GM23338 (cell line): ENCODE measurements at regions not wholly inside any gene's neighbourhood (a gene's known extent, or its start where the extent isn't known, plus 50 kb on each side); places are given as distances from the start of the nearest gene placed in this dataset.

Experiments
- ATAC-seq: fragments of 200-7000 bp; cut with Tn5 transposase; 3 replicates; pipeline ENCODE4 v1.9.1; 2020
- DNase-seq: peaks from one replicate; pipeline ENCODE4 v3.0.0-alpha.2; 2015; ENCODE audit warnings: low spot score
- H2AFZ ChIP-seq: fragments of 200-600 bp; sonication (generic); 2 replicates; pipeline ENCODE4 v1.8.0; 2016; ENCODE audit warnings: antibody characterized with exemption, mild to moderate bottlenecking, moderate library complexity
- H3F3A ChIP-seq: fragments of 200-600 bp; sonication (generic); replicated peaks from 2 replicates; pipeline ENCODE4 v1.8.0; 2017; ENCODE audit warnings: antibody characterized with exemption, mixed run types, low read depth
- H3K27ac ChIP-seq: fragments of 200-600 bp; sonication (generic); 2 replicates; pipeline ENCODE4 v1.6.1; 2016; ENCODE audit warnings: low read depth
- H3K27me3 ChIP-seq: fragments of 200-600 bp; sonication (generic); 2 replicates; pipeline ENCODE4 v1.8.0; 2016; ENCODE audit warnings: mild to moderate bottlenecking, mixed run types, moderate library complexity; ENCODE audit not compliant: insufficient read depth
- H3K36me3 ChIP-seq: fragments of 200-600 bp; sonication (generic); 2 replicates; pipeline ENCODE4 v1.8.0; 2016; ENCODE audit warnings: mild to moderate bottlenecking; ENCODE audit not compliant: insufficient read depth
- H3K4me1 ChIP-seq: fragments of 200-600 bp; sonication (generic); 2 replicates; pipeline ENCODE4 v1.8.0; 2016; ENCODE audit warnings: mild to moderate bottlenecking, moderate library complexity; ENCODE audit not compliant: insufficient read depth
- H3K4me2 ChIP-seq: fragments of 200-600 bp; sonication (generic); 2 replicates; pipeline ENCODE4 v1.7.1; 2017; ENCODE audit warnings: mixed run types
- H3K4me3 ChIP-seq: fragments of 200-600 bp; sonication (generic); 2 replicates; pipeline ENCODE4 v1.6.1; 2016; ENCODE audit warnings: mixed run types
- H3K79me2 ChIP-seq: fragments of 200-600 bp; sonication (generic); replicated peaks from 2 replicates; pipeline ENCODE4 v1.8.0; 2017; ENCODE audit warnings: mild to moderate bottlenecking; ENCODE audit not compliant: insufficient read depth
- H3K9me2 ChIP-seq: fragments of 200-600 bp; sonication (generic); 2 replicates; pipeline ENCODE4 v1.8.0; 2017; ENCODE audit not compliant: insufficient read depth
- H4K20me1 ChIP-seq: fragments of 200-600 bp; sonication (generic); replicated peaks from 2 replicates; pipeline ENCODE4 v1.8.0; 2017; ENCODE audit warnings: mild to moderate bottlenecking; ENCODE audit not compliant: insufficient read depth
- H3K27ac Mint-ChIP-seq: 2 replicates; pipeline ENCODE4 v1.8.0; 2020; ENCODE audit warnings: inconsistent platforms, mild to moderate bottlenecking, moderate library complexity, mixed read lengths
- H3K27me3 Mint-ChIP-seq: 3 replicates; pipeline ENCODE4 v1.8.0; 2022; ENCODE audit warnings: low read depth, mild to moderate bottlenecking, moderate library complexity, mixed read lengths, inconsistent platforms; ENCODE audit not compliant: insufficient read depth, poor library complexity
- H3K36me3 Mint-ChIP-seq: 3 replicates; pipeline ENCODE4 v1.8.0; 2021; ENCODE audit warnings: low read depth, mild to moderate bottlenecking, inconsistent platforms, moderate library complexity, mixed read lengths
- H3K4me1 Mint-ChIP-seq: 3 replicates; pipeline ENCODE4 v1.8.0; 2020; ENCODE audit warnings: mild to moderate bottlenecking, inconsistent platforms, mixed read lengths
- H3K4me3 Mint-ChIP-seq: 3 replicates; pipeline ENCODE4 v1.8.0; 2021; ENCODE audit warnings: moderate library complexity, mild to moderate bottlenecking, inconsistent platforms, mixed read lengths
- H3K9me3 Mint-ChIP-seq: 3 replicates; pipeline ENCODE4 v1.8.0; 2020; ENCODE audit warnings: moderate library complexity, mild to moderate bottlenecking, inconsistent platforms, mixed read lengths
- CREB1 ChIP-seq: fragments of 250-450 bp; sonication (Bioruptor Pico); IDR thresholded peaks from 2 replicates; pipeline ENCODE4 v1.5.0; 2020; ENCODE audit warnings: low read depth, mild to moderate bottlenecking, moderate library complexity
- EZH2 ChIP-seq: fragments of 200-600 bp; sonication (generic); IDR thresholded peaks from one replicate; pipeline ENCODE4 v1.8.0; 2017; ENCODE audit warnings: antibody characterized with exemption, mild to moderate bottlenecking, low read depth; ENCODE audit not compliant: unreplicated experiment
- EZH2phosphoT487 ChIP-seq: fragments of 200-600 bp; sonication (generic); IDR thresholded peaks from one replicate; pipeline ENCODE4 v1.8.1; 2018; ENCODE audit warnings: antibody characterized with exemption; ENCODE audit not compliant: unreplicated experiment
- NANOG ChIP-seq: IDR thresholded peaks from 2 replicates; pipeline ENCODE4 v1.6.1; 2016; ENCODE audit warnings: antibody characterized with exemption, borderline replicate concordance
- POLR2AphosphoS5 ChIP-seq: IDR thresholded peaks from 2 replicates; pipeline ENCODE4 v1.6.1; 2016; ENCODE audit warnings: antibody characterized with exemption, low read depth
- REST ChIP-seq: IDR thresholded peaks from one replicate; pipeline ENCODE4 v1.6.1; 2018; ENCODE audit warnings: antibody characterized with exemption; ENCODE audit not compliant: unreplicated experiment
- STAT1 ChIP-seq: IDR thresholded peaks from one replicate; pipeline ENCODE4 v1.6.1; 2016; ENCODE audit warnings: antibody characterized with exemption; ENCODE audit not compliant: unreplicated experiment
- ZNF114 ChIP-seq: fragments of 250-450 bp; sonication (Bioruptor Pico); IDR thresholded peaks from 2 replicates; pipeline ENCODE4 v1.5.0; 2020; ENCODE audit warnings: mild to moderate bottlenecking, moderate library complexity
- ZNF462 ChIP-seq: fragments of 250-450 bp; sonication (Bioruptor Pico); IDR thresholded peaks from 2 replicates; pipeline ENCODE4 v1.5.0; 2020; ENCODE audit warnings: mild to moderate bottlenecking, moderate library complexity
- TF ChIP-seq, protein P1 (sequence below), 2 experiments: fragments of 200-600 bp in 1 of 2; sonication (generic) in 1 of 2; conservative IDR thresholded peaks; 2 replicates each; pipeline versions ENCODE4 v1.5.1 to v1.6.1; 2016 to 2017; ENCODE audit warnings: antibody characterized with exemption in 2 of 2, low read depth in 2 of 2, mild to moderate bottlenecking in 2 of 2, moderate library complexity in 1 of 2
- TF ChIP-seq, protein P2 (sequence below): IDR thresholded peaks from 2 replicates; pipeline ENCODE4 v1.6.1; 2016; ENCODE audit warnings: antibody characterized with exemption

GRCh38 chr2:3972377-3972776, 269.0 kb downstream of the DCDC2C start:
- Histone ChIP-seq H4K20me1 (no peaks in the 10 kb centered on the region), H3K4me1 (no peaks in the 10 kb centered on the region), H3F3A (peaks cover 7% of the 10 kb centered on the region), H3K79me2 (no peaks in the 10 kb centered on the region), H3K4me3 (no peak overlapping the region), H2AFZ (no peak overlapping the region), H3K27me3 (no peaks in the 10 kb centered on the region), H3K9me2 (no peaks in the 10 kb centered on the region; the same call in 1 of the 2 replicates), H3K4me2 (no peak overlapping the region), H3K36me3 (no peaks in the 10 kb centered on the region), H3K27ac (no peak overlapping the region)
- DNase-seq (no peak), ATAC-seq (no peak)
- peaks cover 28% of the 10 kb centered on the region for H3K9me3 Mint-ChIP-seq
- H3K27ac Mint-ChIP-seq, result no peak overlapping the region
- H3K4me1 Mint-ChIP-seq, result no peaks in the 10 kb centered on the region
- no peak for TF ChIP-seq EZH2
- no peak for TF ChIP-seq POLR2AphosphoS5
- no peak for TF ChIP-seq REST
- TF ChIP-seq CREB1 (CRISPR knock-in tag), result no peak
- TF ChIP-seq, protein P1, sequence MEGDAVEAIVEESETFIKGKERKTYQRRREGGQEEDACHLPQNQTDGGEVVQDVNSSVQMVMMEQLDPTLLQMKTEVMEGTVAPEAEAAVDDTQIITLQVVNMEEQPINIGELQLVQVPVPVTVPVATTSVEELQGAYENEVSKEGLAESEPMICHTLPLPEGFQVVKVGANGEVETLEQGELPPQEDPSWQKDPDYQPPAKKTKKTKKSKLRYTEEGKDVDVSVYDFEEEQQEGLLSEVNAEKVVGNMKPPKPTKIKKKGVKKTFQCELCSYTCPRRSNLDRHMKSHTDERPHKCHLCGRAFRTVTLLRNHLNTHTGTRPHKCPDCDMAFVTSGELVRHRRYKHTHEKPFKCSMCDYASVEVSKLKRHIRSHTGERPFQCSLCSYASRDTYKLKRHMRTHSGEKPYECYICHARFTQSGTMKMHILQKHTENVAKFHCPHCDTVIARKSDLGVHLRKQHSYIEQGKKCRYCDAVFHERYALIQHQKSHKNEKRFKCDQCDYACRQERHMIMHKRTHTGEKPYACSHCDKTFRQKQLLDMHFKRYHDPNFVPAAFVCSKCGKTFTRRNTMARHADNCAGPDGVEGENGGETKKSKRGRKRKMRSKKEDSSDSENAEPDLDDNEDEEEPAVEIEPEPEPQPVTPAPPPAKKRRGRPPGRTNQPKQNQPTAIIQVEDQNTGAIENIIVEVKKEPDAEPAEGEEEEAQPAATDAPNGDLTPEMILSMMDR (conservative IDR thresholded peaks at IDR 0.05; ENCODE audit: low read depth in 2 of 2), result no peak
- TF ChIP-seq, protein P2, sequence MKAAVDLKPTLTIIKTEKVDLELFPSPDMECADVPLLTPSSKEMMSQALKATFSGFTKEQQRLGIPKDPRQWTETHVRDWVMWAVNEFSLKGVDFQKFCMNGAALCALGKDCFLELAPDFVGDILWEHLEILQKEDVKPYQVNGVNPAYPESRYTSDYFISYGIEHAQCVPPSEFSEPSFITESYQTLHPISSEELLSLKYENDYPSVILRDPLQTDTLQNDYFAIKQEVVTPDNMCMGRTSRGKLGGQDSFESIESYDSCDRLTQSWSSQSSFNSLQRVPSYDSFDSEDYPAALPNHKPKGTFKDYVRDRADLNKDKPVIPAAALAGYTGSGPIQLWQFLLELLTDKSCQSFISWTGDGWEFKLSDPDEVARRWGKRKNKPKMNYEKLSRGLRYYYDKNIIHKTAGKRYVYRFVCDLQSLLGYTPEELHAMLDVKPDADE, result no peak
- TF ChIP-seq ZNF462, result no peak
- no peak for TF ChIP-seq NANOG
- TF ChIP-seq ZNF114 (CRISPR knock-in tag), result no peak
- TF ChIP-seq STAT1, result no peak
- TF ChIP-seq EZH2phosphoT487, result no peak
- H3K36me3 Mint-ChIP-seq, result peaks cover 18% of the 10 kb centered on the region
- no peak overlapping the region for H3K4me3 Mint-ChIP-seq
- no peaks in the 10 kb centered on the region for H3K27me3 Mint-ChIP-seq
